ENCODE measurements at regions not wholly inside any gene's neighbourhood (a gene's known extent, or its start where the extent isn't known, plus 50 kb on each side); places are given as distances from the start of the nearest gene placed in this dataset.
A peak's percentile ranks its signal among the peaks of the same experiment; 100 is the strongest.

GRCh38 chr11:93080146-93080759, 110.8 kb downstream of the MTNR1B start:
- DNase-seq: no peak

- no peak for DNase-seq
Measured at GRCh38 chr11:93081694-93082093, 112.2 kb downstream of the MTNR1B start.

GRCh38 chr11:93082900-93083299, 113.4 kb downstream of the MTNR1B start:
- no peak for DNase-seq

- DNase-seq: no peak
Measured at GRCh38 chr11:93084727-93085505, 112.9 kb downstream of the SLC36A4 start.

- peak; percentile 24 for DNase-seq
Measured at GRCh38 chr11:93089474-93090102, 108.2 kb downstream of the SLC36A4 start.
